HG03064 (cell line): ENCODE measurements at regions not wholly inside any gene's neighbourhood (a gene's known extent, or its start where the extent isn't known, plus 50 kb on each side); places are given as distances from the start of the nearest gene placed in this dataset.
"Not testable (repeated sequence)": the region's sequence is repeated elsewhere in the genome, so short reads cannot be mapped to it uniquely, and the experiment has no call there.

ENCODE experiments used
- ATAC-seq: cut with Tn5 transposase; IDR thresholded peaks from one replicate; pipeline ENCODE4 v1.9.1; 2021; ENCODE audit warnings: low read depth; ENCODE audit not compliant: unreplicated experiment

DNA sequence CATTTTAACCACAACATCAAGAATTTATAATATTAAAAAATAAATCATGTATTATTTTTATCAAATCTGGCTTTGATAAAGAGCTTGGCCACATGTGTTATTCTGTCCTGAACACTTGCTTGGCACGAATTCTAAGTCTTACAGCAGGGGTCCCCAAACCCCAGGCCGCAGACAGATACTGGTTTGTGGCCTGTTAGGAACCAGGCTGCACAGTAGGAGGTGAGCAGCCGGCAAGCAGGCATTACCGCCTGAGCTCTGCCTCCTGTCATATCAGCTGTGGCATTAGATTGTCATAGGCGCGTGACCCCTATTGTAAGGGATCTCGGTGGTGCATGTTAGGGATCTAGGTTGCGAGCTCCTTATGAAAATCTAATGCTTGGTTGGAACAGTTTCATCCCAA lies 127.6 kb upstream of the IVNS1ABP start:
- no peak for ATAC-seq

DNA sequence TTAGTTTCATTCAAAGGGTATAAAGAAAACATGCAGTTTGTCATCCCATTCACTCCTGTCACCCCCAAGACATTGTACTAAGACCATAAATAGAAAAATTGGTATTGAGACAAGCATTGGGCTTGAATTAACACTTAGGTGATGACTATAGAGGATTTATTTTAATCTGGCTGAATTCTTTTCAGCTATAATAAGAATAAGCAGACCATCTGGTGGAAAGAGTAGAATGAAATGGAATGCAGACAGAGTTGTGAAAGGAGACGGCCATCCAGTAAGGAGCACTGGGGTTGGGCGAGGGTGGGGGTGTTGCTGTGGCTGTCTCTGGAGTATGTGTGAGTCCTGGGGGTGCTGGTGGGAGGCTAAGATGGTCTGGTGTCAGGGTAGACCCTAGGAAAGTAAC lies 125.0 kb upstream of the IVNS1ABP start:
- ATAC-seq = no peak

DNA sequence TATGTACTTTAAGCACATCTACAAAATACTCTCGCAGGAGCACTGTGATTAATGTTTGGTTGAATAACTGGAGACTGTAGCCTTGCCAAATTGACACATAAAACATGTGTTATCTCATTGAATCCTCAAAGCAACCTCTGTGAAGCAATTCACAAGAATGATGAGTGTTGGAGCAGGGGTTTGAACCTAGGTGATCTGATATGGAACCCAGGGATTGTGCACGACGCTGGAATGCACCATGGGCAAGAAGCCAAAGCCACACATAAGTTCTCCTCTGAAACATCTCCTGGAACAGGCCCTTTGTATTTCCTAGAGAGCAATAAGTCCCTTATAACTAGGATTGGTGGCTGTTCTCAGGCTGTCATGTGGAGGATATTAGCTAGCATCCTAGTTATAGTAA lies 124.6 kb upstream of the IVNS1ABP start:
- ATAC-seq = no peak

DNA sequence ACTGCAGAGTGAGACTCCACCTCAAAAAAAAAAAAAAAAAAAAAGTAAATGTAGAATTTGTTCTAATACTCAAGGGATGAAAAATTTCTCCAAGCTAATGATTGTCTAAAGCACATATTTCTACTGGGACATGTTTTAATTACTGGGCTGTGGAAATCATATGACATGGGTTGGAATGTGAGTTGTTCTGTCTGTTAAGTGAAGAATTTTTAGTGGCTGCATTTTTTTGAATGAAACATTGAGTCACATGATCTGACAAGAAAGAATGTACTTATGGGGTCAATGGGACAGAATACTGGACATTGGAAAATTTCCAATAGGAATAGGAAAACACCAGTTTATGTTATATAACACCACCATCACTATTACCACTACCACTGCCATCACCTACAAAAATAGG lies 123.8 kb upstream of the IVNS1ABP start:
- no peak for ATAC-seq

DNA sequence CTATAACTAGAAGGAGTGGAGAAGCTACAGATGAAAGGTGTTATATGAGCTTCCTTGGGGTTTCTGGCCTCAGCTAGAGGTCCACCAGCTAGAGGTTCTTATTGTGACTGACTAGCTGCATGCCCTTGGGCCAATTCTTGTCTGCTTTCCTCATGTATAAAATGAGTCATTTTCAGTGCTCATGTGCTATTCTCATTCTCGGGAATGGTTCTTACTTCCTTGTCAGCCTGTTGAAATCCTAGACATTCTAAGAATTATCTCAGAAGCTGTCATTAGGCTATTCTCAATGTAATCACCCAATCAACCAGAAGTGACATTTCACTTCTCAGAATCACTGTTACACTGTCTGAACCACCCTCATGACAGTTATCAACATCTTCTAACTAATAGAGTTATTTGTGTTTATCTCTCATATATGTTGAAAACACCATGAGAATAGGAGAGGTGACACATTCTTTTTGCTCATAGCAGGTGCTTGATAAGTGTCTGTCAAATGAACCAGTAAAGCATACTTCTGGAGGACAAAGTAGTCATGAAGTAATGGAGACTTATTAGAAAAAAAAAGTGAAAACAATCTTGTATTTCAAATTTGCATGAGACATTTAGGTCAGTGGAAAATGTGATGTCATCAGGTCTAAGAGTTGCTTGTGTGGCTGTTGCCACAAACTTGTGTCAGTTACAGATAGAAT lies 122.8 kb upstream of the IVNS1ABP start:
- peak; percentile 78 for ATAC-seq

DNA sequence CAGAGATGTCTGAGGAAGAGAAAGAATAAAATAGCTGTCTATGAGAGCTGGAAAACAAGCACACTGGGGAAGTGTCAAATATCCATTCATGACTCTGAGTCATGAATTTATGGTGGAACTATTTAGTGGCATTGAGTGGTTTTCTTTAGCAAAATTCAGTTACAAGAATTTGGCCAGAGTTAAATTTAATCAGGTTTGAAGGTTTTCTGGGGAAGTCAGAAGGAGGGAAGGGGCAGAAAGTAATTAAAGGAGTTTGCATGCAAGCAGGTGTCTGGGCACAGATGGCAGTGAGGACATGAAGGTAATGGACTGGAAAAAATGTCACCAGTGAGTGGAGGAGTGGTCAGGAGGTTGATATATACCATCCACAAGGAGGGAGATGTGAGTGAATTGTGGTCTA lies 121.9 kb upstream of the IVNS1ABP start:
- no peak for ATAC-seq

DNA sequence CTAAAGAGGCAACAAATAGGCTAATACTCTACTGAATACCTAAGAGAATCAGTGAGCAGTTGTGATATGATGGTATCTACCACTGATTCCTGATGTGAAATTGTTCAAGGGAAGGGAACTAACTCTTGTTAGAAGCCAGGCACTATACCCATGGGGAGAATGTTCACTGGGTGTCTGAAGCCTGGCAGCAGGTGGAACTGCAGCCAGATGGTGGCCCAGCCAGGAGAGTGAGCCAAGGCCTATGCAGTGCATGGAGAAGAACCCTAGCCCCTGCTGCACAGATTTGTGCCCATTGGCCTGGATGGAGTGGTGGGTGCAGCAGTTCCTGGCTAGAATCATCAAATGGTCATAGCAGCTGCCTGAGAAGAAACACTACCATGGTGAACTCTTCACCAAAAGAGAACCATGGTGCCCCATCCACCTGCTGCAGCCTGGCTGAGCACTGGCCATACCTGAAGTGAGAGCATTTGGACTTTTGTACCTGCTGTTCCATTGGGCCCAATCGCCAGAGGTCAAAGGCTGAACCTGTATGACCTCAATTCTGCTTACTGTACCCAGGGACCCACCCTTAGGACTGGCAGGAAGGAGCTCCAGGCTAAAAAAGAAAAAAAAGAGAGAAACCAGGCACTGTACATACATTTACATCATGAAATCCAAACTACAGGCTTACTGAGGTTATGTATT lies 118.8 kb upstream of the IVNS1ABP start:
- ATAC-seq = no peak

DNA sequence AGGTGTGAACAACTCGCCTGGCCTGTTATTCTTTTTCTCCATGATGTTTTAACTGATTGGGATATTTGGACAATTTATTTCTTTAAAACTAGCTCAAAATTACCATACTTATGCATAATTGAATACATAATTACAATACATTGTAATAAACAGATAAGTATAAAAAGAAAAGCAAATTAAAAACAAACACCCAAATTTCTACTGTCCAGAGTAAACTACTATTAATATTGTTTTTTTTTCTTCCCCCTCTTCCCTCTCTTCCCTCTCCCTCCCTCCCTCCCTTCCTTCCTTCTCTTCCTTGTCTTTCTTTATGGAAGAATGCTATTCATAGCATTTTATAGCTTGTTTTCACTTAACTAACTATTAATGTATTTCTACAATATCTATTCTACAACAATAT lies 117.7 kb upstream of the IVNS1ABP start:
- ATAC-seq = no peak

DNA sequence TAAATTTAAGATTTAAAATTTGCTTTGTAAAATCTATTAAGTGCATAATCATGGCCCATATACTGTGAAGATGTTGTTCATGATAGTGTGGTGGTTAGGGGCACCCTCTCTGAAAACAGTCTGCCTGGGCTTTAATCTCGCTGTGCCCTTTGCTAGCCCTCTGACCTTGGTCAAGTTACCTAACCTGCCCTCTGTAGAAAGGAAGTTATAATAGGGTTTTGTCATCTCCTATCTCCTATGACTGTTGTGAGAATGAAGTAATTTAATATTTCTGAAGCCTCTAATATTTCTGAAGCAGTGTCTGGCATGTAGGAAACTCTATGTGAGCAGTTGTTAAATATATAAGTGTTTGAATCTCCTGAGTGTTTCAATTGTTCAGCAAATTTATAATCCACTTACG lies 116.6 kb upstream of the IVNS1ABP start:
- no peak for ATAC-seq

DNA sequence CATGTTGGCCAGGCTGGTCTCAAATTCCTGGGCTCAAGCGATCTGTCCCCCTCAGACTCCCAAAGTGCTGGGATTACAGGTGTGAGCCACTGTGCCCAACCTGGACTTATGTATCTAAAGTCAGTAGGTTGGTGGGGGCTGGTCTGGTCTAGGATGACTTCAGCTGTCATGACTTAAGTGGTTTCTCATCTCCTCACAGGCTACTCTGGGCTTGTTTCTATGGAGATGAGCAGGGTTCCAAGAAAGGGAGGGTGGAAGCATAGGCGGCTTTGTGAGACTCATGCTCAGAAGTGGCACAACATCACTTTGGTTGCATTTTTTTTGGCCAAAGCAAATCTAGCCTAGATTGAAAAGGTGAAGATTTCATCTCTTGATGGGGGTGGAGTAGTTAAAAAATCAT lies 115.9 kb upstream of the IVNS1ABP start:
- no peak for ATAC-seq

DNA sequence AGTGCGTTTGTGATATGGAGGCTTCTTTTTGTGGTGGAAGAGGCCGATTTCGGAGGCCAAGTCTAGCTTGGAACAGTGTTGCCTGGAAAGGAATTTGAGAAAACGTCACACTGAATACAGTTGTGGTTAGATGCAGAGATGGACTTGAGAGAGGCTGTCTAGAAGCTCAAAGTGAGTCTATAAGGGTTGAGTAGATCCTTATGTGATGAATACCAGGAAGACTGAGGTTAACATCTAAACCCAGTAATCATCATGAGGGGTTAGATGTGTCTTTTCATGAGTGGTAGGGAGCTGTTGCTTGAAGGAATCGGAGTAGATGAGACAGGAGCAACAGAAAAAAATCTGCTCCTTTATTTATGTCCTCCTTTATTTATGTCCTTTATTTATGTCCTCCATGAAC lies 114.6 kb upstream of the IVNS1ABP start:
- no peak for ATAC-seq

DNA sequence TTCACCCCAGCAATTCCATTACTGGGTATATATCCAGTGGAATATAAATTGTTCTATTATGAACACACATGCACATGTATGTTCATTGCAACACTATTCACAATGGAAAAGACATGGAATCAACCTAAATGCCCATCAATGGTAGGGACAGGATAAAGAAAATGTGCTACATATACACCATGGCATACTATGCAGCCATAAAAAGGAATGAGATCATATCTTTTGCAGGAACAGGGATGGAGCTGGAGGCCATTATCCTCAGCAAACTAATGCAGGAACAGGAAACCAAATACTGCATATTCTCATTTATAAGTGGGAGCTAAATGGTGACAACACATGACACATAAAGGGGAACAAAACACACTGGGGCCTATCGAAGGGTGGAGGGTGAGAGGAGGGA lies 112.6 kb upstream of the IVNS1ABP start:
- ATAC-seq = not testable (repeated sequence)

DNA sequence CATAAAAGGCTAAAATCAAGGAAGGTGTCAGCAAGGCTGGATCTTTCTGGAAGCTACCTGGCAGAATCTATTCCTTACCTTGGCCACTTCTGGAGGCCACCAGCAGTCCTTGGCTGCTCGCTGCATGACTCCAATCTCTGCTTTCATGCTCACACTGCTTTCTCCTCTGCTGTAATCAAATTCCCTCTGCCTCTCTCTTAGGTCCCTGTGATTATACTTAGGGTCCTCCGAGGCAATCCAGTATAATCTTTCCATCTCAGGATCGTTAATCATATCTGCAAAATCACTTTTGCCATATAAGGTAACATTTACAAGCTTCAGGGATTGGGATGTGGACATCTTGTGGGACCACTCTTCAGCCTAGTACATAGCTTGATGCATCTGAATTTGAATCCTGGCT lies 110.7 kb upstream of the IVNS1ABP start:
- ATAC-seq = no peak

DNA sequence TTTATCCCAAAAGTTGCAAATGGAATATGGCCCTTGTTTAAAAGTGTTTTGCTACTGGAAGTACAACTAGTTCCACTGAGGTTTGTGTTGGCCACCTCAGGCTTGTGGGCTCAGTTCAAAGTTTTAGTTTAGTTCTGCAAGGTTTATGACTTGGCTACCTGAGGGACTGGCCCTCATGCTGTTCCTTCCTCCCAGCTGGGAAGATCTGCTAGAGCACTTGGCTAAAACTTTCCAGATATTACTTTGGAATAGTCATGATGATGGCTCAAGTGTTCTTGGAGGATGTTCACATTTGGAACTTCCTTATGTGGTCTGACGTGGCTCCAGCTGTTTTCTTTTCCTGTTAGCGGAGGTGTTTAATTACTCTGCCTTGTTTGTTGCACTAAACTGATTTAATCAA lies 110.2 kb upstream of the IVNS1ABP start:
- no peak for ATAC-seq

DNA sequence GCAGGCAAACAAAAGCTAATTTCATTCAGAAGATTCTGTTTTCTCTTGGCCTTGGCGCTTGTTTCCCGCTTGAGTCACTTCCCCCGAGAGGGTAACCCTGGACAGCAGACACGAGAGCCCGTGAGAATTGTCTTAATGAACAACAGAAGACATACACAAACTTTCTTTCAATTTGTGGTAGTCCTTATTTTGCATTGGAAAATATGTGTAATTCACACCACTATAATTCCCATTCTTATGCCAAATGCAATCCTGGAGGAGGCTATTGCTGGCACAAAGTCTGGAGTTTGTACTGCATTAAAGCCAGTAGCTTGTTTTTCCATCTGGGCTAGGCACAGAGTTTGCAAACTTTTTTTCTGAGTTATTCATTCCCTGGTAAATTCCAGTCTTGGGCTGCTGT lies 109.8 kb upstream of the IVNS1ABP start:
- no peak for ATAC-seq

DNA sequence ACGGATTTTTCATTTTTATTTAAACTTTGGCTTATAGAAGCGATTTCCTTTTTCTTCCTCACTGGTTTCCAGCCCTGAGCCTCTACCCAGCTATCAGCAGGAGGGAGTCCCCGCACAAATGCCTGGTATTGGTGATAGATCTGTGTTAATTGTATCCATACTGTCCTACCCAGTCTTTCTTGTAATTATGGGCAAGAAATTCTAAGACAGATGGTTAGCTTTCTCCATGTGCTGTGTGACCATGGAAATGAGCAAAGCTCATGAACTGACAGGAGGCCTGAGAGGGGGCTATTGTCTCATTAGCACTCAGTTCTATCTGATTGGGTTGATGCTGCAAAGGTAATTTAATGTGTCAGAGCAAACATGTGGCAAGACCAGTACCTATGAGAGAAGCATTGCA lies 108.1 kb upstream of the IVNS1ABP start:
- no peak for ATAC-seq

DNA sequence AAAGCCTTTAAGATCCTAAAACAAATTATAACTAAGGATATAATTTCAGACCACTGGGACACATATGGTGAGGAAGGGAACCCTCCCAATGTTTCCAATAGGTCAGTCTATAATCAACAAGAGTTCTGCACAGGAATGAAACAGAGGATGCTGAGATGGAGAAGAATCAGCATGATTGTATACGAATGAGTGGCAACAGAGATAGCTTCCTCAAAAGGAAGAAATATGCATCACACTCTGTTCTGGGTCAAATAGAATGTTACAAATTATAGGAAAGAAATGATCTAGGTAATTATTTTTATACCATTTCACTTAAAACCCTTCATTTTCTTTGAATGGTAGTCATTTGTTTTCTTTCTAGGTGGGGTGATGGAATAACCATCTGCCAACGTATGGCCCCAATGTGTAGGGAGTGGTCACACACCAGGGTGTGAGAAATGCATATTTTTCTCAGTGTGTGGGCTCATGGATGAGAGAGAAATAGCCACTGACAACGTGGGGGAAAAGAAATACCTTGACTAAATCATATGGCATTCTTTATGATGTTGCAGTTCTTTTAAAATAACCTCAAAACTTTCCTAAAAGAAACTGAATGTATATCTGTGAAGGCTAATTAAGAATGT lies 104.6 kb upstream of the IVNS1ABP start:
- no peak for ATAC-seq

DNA sequence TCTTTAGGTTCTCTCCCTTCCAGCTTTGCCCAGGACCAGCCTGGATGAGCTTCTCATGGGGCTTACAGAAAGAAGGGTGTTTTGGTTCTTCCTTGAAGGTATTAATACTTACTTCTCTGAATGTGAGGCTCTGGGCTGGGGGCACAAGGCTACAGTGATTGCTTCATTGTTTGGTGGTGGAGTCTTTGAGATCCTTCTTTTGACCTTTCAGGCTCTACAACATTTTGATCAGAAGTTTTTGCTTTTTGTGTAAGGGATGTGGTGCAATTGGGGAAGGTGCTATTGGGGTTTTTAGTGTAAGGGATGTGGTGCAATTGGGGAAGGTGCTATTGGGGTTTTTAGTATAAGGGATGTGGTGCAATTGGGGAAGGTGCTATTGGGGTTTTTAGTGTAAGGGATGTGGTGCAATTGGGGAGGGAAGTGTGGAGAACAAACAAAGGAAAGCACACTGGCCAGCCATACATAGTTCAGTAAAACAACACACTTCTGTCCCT lies 103.6 kb upstream of the IVNS1ABP start:
- ATAC-seq = no peak

DNA sequence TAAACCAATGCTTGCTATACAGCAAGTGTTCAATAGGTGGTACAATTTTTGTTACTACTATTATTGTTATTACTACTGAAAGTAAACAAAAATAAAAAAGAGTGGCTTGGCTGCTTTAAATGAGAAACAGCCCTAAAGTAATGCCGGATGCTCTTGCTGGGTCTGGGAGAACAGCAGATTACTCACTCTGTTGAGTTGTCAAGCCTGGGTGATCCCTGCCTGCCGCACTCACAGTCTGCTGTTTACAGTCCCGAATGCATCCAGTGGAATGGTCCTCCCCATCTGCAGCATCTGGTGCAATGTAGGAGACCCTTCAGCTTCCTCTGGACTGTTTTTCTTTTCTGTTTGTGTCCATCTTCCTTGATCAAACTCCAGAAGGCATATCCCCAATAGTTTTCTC lies 102.7 kb upstream of the IVNS1ABP start:
- no peak for ATAC-seq

DNA sequence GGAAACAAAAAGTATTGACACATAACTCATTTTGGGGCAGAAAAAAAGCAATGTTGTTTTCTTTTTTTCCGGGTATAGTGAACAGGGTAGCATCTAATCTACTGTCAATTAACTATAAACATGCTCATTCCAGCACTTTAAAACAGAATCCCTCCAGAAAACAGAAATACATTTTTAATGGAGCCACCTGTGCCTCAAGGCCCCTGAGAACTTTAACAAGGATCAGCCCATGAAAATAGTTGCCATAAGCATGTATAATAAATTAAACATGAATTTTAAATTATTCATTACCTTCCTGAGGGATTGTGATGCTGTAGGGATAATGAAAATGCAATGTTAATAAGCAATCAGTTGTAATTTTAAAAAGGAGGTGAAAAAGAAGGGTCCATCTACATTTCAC lies 101.4 kb upstream of the IVNS1ABP start:
- no peak for ATAC-seq

DNA sequence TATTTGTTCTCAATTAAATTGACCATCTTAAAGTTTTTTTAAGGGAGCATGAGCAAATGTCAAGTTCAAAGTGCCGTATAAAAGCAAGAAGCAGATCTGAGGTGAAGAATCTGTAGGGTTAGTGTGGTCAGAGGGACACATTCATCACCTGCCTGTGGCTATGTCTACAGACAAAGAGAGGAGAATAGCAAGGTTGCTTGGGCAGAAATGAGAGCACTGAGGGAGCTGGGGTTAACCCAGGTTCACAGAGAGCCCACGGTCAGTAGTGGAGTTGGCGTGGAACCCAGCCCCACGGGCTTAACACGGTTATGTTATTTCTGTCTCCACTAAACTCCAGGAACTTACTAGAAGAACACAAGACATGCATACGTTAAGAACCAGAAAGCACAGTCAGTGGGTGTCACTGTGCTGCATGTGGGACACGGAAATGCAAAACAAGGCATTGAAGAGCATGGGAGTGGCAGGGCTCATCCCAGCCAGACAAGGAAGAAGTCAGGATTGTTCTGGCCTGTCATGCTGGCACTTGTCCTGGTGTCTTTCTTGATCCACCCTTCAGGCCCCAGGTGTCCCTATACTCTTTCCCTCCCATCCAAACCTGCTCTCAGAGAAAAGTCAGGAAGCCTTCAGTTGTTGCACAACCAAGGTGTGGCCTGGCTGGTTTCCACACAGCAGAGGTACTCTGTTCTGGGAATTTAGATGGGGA lies 95.5 kb upstream of the IVNS1ABP start:
- ATAC-seq = no peak
